Chondrocyte (in vitro differentiated cells): ENCODE measurements at regions not wholly inside any gene's neighbourhood (a gene's known extent, or its start where the extent isn't known, plus 50 kb on each side); places are given as distances from the start of the nearest gene placed in this dataset.

ENCODE experiments used
- DNase-seq: peaks from one replicate; pipeline ENCODE4 v3.0.0; 2021; ENCODE audit warnings: mixed read lengths, low spot score
- H3K27ac Mint-ChIP-seq: one replicate; pipeline ENCODE4 v1.8.0; 2021; ENCODE audit warnings: mild to moderate bottlenecking, moderate library complexity, mixed read lengths; ENCODE audit not compliant: unreplicated experiment
- H3K27me3 Mint-ChIP-seq: 2 replicates; pipeline ENCODE4 v1.8.0; 2021; ENCODE audit warnings: low read depth, mixed read lengths
- H3K36me3 Mint-ChIP-seq: 2 replicates; pipeline ENCODE4 v1.8.0; 2021; ENCODE audit warnings: low read depth, mixed read lengths
- H3K4me1 Mint-ChIP-seq: 2 replicates; pipeline ENCODE4 v1.8.0; 2021; ENCODE audit warnings: low read depth, mild to moderate bottlenecking, mixed read lengths
- H3K4me3 Mint-ChIP-seq: one replicate; pipeline ENCODE4 v1.8.0; 2021; ENCODE audit warnings: mild to moderate bottlenecking, moderate library complexity, mixed read lengths; ENCODE audit not compliant: unreplicated experiment
- H3K9me3 Mint-ChIP-seq: 2 replicates; pipeline ENCODE4 v1.8.0; 2021; ENCODE audit warnings: low read depth, mixed read lengths
- TF ChIP-seq, protein P1 (sequence below): fragments of 200-600 bp; sonication (generic); IDR thresholded peaks from 2 replicates; pipeline ENCODE4 v1.5.0; 2021; ENCODE audit warnings: antibody characterized with exemption, mild to moderate bottlenecking, moderate library complexity

DNA sequence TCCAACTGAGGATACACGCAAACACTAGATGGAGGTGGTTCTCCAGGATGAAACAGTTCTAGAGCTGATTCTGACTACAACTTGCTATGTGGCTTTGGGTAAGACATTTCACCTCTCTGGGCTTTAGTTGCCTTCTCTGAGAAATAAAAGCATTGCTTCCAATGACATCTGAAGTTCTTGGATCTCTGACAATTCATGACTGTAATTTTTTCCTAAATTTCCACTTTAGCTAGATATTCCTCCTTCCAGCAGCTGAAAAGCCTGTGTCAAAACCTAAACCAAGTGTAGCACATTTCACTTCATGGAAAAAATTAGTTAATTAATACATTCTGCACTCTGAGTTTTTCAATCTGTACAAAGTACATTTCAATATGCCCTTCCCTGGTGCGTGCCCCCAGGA is 50.0 kb upstream of the ANK3 start:
- no peak overlapping the region for H3K4me3 Mint-ChIP-seq
- DNase-seq: no peak
- H3K36me3 Mint-ChIP-seq: no peaks in the 10 kb centered on the region
- no peaks in the 10 kb centered on the region for H3K9me3 Mint-ChIP-seq
- H3K27ac Mint-ChIP-seq: no peak overlapping the region
- no peaks in the 10 kb centered on the region for H3K27me3 Mint-ChIP-seq
- H3K4me1 Mint-ChIP-seq: peaks cover 40% of the 10 kb centered on the region
- TF ChIP-seq, protein P1, sequence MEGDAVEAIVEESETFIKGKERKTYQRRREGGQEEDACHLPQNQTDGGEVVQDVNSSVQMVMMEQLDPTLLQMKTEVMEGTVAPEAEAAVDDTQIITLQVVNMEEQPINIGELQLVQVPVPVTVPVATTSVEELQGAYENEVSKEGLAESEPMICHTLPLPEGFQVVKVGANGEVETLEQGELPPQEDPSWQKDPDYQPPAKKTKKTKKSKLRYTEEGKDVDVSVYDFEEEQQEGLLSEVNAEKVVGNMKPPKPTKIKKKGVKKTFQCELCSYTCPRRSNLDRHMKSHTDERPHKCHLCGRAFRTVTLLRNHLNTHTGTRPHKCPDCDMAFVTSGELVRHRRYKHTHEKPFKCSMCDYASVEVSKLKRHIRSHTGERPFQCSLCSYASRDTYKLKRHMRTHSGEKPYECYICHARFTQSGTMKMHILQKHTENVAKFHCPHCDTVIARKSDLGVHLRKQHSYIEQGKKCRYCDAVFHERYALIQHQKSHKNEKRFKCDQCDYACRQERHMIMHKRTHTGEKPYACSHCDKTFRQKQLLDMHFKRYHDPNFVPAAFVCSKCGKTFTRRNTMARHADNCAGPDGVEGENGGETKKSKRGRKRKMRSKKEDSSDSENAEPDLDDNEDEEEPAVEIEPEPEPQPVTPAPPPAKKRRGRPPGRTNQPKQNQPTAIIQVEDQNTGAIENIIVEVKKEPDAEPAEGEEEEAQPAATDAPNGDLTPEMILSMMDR: no peak
